CD4-positive, alpha-beta T cell treated with Interleukin-17A for 4 hours (primary cell): ENCODE measurements at regions not wholly inside any gene's neighbourhood (a gene's known extent, or its start where the extent isn't known, plus 50 kb on each side); places are given as distances from the start of the nearest gene placed in this dataset.
"Not testable (repeated sequence)": the region's sequence is repeated elsewhere in the genome, so short reads cannot be mapped to it uniquely, and the experiment has no call there.

ENCODE experiments used
- DNase-seq: peaks from one replicate; pipeline ENCODE4 v3.0.0-alpha.2; 2020; ENCODE audit warnings: mixed read lengths

GRCh38 chr6:141133836-141134235, 998.9 kb upstream of the GJE1 start:
- no peak for DNase-seq

- no peak for DNase-seq
Measured at GRCh38 chr6:141133346-141133745, 999.4 kb upstream of the GJE1 start.

- DNase-seq, result no peak
Measured at GRCh38 chr6:141131616-141132015, 1001.1 kb upstream of the GJE1 start.

- no peak for DNase-seq
Measured at GRCh38 chr6:141123497-141123896, 1009.2 kb upstream of the GJE1 start.

GRCh38 chr6:141123049-141123448, 1009.7 kb upstream of the GJE1 start:
- DNase-seq, result no peak

GRCh38 chr6:141118991-141119390, 1013.7 kb upstream of the GJE1 start:
- no peak for DNase-seq

GRCh38 chr6:141117874-141118273, 1014.9 kb upstream of the GJE1 start:
- DNase-seq, result no peak

- no peak for DNase-seq
Measured at GRCh38 chr6:141110481-141110880, 1022.2 kb upstream of the GJE1 start.

GRCh38 chr6:141107591-141108160, 1025.0 kb upstream of the GJE1 start:
- no peak for DNase-seq

- no peak for DNase-seq
Measured at GRCh38 chr6:141105481-141105880, 1027.2 kb upstream of the GJE1 start.

GRCh38 chr6:141103246-141103645, 1029.5 kb upstream of the GJE1 start:
- no peak for DNase-seq

- no peak for DNase-seq
Measured at GRCh38 chr6:141097471-141097870, 1035.3 kb upstream of the GJE1 start.

- no peak for DNase-seq
Measured at GRCh38 chr6:141095308-141095707, 1037.4 kb upstream of the GJE1 start.

GRCh38 chr6:141088171-141088570, 1044.6 kb upstream of the GJE1 start:
- DNase-seq, result no peak

GRCh38 chr6:141077355-141078333, 1055.1 kb upstream of the GJE1 start:
- DNase-seq, result no peak

- no peak for DNase-seq
Measured at GRCh38 chr6:141057761-141058160, 1075.0 kb upstream of the GJE1 start.

- no peak for DNase-seq
Measured at GRCh38 chr6:141056945-141057625, 1075.6 kb upstream of the GJE1 start.

GRCh38 chr6:141050471-141050870, 1082.3 kb upstream of the GJE1 start:
- DNase-seq, result no peak

- no peak for DNase-seq
Measured at GRCh38 chr6:141048451-141048850, 1084.3 kb upstream of the GJE1 start.

GRCh38 chr6:141046496-141046895, 1086.2 kb upstream of the GJE1 start:
- not testable (repeated sequence) for DNase-seq

- DNase-seq, result no peak
Measured at GRCh38 chr6:141041596-141042087, 1091.1 kb upstream of the GJE1 start.

- no peak for DNase-seq
Measured at GRCh38 chr6:141035312-141036200, 1097.2 kb upstream of the GJE1 start.
